ENCODE measurements at regions not wholly inside any gene's neighbourhood (a gene's known extent, or its start where the extent isn't known, plus 50 kb on each side); places are given as distances from the start of the nearest gene placed in this dataset.

GRCh38 chr20:23162887-23163286, 76.8 kb upstream of the CD93 start:
- no peak for DNase-seq

GRCh38 chr20:23161968-23162696, 76.0 kb upstream of the CD93 start:
- peak; percentile 19 to 82 for DNase-seq

DNA sequence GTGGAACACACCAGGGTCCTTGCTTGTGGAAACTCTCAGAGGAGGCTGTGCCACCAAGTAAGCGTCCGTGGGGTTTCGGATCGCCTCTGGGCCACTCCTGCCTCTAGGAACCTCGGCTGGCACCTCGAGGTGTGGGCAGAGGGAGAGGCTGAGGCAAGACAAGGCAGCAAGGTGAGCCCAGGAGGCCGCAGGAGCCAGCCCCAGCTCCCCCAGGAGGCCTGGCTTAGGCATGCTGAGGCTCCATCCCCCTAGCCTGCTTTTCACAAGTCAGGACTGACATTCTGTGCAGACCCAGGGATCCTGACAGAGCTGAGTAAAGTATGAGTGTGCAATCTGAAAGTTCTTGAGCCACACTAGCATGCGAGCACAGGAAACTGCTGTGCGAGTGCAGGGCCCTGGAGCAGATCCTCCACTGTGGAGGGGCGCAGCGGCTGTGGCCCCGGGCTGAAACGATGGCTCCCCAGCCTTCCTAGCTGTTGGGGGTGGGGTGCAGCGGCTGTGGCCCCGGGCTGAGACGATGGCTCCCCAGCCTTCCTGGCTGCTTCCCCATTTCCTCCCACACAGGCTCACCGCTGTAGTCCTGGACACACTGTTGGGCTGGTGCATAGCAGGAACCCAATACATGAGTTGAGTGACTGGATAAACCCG, 75.2 kb upstream of the CD93 start:
- DNase-seq, result no peak

- DNase-seq, result no peak
Measured at GRCh38 chr20:23160536-23161243, 74.6 kb upstream of the CD93 start.

DNA sequence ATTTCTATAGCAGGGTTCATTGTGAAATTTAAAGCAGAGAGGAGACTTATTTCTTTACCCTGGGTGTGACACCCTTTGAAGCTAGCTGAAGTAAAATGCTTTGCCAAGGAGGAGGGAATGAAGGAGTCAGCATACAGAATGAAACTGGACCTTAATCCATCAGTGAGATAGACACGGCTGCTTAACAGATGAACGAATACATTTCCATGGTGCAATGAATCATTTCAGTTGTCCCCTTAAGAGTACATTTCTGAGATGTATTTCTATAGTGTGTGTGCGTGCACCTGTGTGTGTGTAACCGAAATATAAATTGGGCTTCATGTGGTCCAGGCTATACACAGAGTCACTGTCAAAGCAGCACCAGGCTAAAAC, 73.8 kb upstream of the CD93 start:
- no peak for DNase-seq

GRCh38 chr20:23159256-23159946, 73.3 kb upstream of the CD93 start:
- no peak for DNase-seq

GRCh38 chr20:23157734-23158133, 71.6 kb upstream of the CD93 start:
- no peak for DNase-seq

DNA sequence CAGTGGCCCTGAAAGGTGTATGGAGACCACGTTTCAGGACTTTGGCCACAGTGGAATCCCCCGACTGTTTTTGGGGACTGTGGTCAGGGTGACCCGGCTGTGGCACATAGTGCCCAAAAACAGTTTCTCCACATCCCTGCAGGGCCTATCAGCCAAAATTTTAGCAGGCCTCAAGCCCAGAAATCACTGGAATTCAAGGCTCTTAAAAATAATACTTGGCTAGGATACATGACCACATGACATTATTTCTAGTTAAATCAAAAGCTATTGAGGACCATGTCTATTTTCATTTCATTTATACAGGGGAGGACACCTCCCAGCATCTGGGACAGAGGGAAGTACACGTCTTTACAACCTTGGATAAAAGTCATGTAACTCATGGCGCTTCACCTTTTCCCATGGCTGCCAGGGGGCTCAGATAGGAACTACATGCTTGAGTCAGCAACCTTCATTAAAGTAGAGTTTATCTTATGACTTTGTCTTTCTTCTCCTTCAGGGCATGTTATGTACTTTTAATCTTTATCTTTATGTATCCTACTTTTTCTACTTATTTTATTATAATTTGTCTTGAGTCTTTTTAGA, 70.8 kb upstream of the CD93 start:
- DNase-seq, result no peak

DNA sequence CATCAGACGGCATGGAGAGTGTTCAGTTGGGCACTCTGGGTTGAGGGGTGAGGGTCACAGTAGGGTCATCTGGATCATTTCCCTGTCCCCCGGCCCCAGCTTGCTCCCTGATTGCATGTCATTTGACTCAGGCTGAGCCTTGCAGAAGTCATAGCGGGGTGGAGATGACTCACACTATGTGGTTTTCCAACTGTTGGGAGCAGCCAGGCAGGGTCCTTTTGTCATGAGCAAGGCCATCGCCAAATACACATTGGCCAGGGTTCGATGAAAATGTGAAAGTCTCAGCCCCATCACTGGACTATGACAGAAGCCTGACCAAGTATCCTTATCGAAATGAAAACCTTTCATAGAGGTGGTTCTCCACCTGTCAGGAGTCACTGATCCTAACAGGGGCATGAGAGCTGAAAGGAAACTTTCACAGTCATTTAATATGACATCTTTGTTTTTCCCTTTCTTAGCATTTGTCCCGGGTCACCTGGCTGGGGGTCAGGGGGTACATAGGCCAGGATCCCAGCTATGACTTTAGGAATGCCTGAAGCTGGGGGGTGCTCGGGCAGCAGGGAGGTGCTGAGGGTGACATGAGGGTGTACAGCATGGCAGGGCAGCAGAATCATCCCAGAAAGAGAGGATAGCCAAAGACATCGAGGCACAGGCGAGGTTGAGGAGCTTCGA, 70.2 kb upstream of the CD93 start:
- DNase-seq, result peak in 1 of 2 donors; percentile 78

DNA sequence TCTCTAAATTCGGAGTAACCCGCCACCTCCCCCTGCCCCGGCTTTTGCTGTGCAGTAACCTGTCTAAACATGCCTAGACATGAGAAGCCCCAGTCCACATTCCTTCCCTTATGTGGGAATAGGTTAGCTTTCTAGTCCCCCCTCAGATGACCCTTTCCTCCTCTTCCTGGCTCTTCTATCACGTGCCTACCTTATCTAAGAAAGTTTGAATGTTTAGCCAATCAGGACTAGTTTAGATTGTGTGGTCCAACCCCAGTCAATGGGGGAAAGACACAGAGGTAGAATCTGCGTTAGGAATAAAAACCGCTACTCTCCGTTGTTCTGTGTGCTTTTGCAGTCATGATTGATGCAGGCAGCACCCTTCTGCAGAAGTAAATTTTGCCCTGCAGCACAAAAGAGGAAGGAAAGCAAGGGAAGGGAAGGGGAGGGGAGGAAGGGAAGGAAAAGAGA, 69.0 kb upstream of the CD93 start:
- DNase-seq, result peak in 1 of 2 donors; percentile 39

GRCh38 chr20:23153696-23154341, 67.7 kb upstream of the CD93 start:
- no peak for DNase-seq

DNA sequence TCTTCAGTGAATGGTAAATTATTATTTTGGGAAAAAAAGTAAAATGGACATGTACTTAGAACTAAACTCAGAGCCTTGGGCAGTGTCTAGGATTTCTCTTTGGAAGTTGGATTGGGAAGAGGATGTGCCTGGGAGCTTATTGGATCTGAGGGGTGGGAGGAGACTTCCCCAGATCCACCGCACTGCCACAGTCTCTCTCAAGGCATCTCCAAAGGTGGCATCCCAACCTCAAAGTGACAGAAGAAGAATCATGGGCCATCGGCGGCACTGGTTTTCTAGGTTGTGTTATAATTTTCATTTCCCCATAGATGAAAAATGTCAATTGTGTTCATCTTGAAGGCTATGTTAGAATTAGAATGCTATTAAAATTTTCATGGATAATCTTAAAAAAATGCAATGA, 66.8 kb upstream of the CD93 start:
- peak in 1 of 2 donors; percentile 2 for DNase-seq

DNA sequence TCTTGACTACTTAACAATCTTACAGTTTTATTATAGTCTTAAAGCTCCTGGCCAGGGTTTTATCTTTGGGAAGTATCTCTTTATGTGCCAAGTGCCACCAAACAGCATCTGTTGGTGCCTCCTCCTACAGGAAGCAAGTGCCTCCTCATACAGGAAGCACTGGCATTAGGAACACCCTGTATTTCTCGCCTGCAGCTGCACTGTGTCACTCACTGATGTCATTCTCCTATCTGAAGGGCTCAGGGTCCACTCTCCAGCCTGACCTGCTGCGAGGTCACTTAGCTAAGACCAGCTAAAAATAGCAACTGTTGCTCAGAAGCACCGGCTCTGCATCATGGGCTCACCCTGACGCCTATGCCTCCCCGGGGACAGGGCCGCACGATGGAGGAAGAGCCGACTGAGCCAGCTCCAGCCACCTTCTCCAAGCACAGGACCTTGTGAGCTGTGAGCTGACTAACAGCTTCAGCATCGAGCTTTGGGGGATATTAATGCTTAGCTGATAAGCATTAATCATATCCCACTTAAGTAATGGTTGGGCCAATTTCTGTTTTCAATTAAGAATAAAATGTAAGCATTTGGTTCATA, 66.3 kb upstream of the CD93 start:
- DNase-seq, result peak in 1 of 2 donors; percentile 79

DNA sequence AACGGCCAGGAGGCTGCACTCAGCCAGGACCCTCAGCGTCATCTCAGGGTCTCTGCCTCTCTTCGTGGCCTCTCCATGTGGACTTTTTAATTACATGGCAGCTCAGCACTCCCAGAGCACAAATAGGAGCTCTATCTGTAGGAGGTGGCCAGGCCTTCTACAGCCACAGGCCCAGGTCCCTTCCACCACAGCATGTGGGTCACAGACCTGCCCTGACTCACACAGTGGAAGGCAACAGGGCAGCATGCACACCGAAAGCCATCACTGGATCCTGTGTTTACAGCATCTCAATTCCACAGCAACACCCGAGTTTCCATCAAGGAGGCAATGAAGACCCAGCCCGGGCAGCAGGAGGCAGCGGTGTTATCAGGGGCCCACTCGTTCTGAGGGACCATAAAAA, 65.8 kb upstream of the CD93 start:
- DNase-seq, result peak in 1 of 2 donors; percentile 10

- DNase-seq, result peak in 1 of 2 donors; percentile 6
Measured at GRCh38 chr20:23151008-23151703, 65.0 kb upstream of the CD93 start.

DNA sequence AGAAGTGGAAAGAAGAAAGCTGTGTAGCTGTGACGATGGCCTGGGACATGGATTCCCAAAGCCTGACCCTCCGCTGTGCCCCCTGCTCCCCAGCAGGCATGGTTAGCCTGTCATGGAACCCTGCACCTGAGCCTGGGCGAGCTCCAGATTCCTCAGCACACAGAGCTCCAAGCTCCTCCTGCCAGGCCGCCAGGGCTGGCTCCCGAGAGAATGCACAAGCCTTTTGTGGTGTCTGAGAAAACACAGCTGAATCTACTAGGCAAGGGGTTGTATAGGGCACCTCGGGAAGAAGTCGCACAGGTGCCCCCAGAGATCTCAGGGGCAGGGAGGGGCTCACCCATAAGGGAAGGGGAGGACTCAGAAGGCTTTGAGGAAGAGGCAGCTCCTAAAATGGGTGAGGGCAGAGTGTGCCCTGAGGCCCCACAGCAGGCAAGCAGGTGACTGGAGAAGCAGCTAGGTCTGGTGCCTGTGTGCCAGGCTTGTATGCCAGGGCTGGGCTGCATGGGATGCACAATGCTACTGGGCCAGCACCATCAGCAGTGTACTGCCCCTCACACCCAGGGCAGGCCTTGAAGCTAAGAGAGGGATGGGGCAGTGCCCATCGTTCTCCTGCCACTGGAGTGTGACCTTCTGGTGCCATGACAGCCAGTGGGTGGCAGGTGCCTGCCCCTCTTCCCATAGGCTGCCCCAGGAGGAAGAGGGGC, 64.3 kb upstream of the CD93 start:
- DNase-seq, result peak in 1 of 2 donors; percentile 8

- DNase-seq, result peak in 1 of 2 donors; percentile 3
Measured at GRCh38 chr20:23149623-23150279, 63.6 kb upstream of the CD93 start.

- DNase-seq, result no peak
Measured at GRCh38 chr20:23148731-23149570, 62.8 kb upstream of the CD93 start.
